Lung (tissue), 11 donors: ENCODE measurements at regions not wholly inside any gene's neighbourhood (a gene's known extent, or its start where the extent isn't known, plus 50 kb on each side); places are given as distances from the start of the nearest gene placed in this dataset.
A peak's percentile ranks its signal among the peaks of the same experiment; 100 is the strongest.

Experiments
- ATAC-seq: fragments of 200-7000 bp; cut with Tn5 transposase; one replicate; pipeline ENCODE4 v1.9.1; 2020; ENCODE audit warnings: moderate number of reproducible peaks; ENCODE audit not compliant: insufficient read depth, low FRiP score
- DNase-seq, 3 donors: peaks; one replicate each; pipeline ENCODE4 v3.0.0-alpha.2; 2013 to 2017
- H3K27ac ChIP-seq, 2 donors: one replicate each; pipeline ENCODE4 v1.5.1; 2013; ENCODE audit warnings: mild to moderate bottlenecking in 2 of 2, moderate library complexity in 2 of 2, control low read depth in 1 of 2, inconsistent platforms in 1 of 2, low read depth in 1 of 2, low read length in 1 of 2
- H3K27me3 ChIP-seq, 3 donors: one replicate each; pipeline ENCODE4 v1.5.1; 2013; ENCODE audit warnings: low read length in 2 of 3; ENCODE audit not compliant: control insufficient read depth in 3 of 3, insufficient read depth in 3 of 3
- H3K36me3 ChIP-seq, 4 donors: one replicate each; pipeline ENCODE4 v1.5.1; 2013; ENCODE audit warnings: low read length in 4 of 4, mild to moderate bottlenecking in 1 of 4, moderate library complexity in 1 of 4; ENCODE audit not compliant: control insufficient read depth in 4 of 4, insufficient read depth in 4 of 4
- H3K4me1 ChIP-seq, 5 donors: one replicate each; pipeline ENCODE4 v1.5.1; 2013; ENCODE audit warnings: low read length in 5 of 5, mild to moderate bottlenecking in 2 of 5, moderate library complexity in 1 of 5; ENCODE audit not compliant: control insufficient read depth in 5 of 5, insufficient read depth in 5 of 5
- H3K4me3 ChIP-seq: one replicate; pipeline ENCODE4 v1.5.1; 2013; ENCODE audit warnings: mild to moderate bottlenecking, control low read depth, moderate library complexity
- H3K9ac ChIP-seq, 2 donors: one replicate each; pipeline ENCODE4 v1.5.1; 2013; ENCODE audit warnings: low read length in 2 of 2, control low read depth in 1 of 2; ENCODE audit not compliant: insufficient read depth in 1 of 2
- H3K9me3 ChIP-seq, 4 donors: one replicate each; pipeline ENCODE4 v1.5.1; 2013; ENCODE audit warnings: low read length in 3 of 4, mild to moderate bottlenecking in 1 of 4, moderate library complexity in 1 of 4; ENCODE audit not compliant: control insufficient read depth in 4 of 4, insufficient read depth in 3 of 4
- WGBS, 2 donors: extraction: QIAGEN DNeasy Blood & Tissue Kit; methylation state at CpG; one replicate each; pipeline ENCODE4 v1.1.7; 2013; 5-methylcytosine and 5-hydroxymethylcytosine counted together
- TF ChIP-seq, protein P1 (sequence below): IDR thresholded peaks from 2 replicates; pipeline ENCODE4 v1.5.1; 2012; ENCODE audit warnings: mild to moderate bottlenecking; ENCODE audit errors: control extremely low read depth, extremely low read depth
- donor health status: control.
- donor health status: control.
- donor health status: Bipolar disorder and iron deficiency.
- donor health status: healthy.
- donor health status: DM: yes; HTN: yes; CAD: no.

DNA sequence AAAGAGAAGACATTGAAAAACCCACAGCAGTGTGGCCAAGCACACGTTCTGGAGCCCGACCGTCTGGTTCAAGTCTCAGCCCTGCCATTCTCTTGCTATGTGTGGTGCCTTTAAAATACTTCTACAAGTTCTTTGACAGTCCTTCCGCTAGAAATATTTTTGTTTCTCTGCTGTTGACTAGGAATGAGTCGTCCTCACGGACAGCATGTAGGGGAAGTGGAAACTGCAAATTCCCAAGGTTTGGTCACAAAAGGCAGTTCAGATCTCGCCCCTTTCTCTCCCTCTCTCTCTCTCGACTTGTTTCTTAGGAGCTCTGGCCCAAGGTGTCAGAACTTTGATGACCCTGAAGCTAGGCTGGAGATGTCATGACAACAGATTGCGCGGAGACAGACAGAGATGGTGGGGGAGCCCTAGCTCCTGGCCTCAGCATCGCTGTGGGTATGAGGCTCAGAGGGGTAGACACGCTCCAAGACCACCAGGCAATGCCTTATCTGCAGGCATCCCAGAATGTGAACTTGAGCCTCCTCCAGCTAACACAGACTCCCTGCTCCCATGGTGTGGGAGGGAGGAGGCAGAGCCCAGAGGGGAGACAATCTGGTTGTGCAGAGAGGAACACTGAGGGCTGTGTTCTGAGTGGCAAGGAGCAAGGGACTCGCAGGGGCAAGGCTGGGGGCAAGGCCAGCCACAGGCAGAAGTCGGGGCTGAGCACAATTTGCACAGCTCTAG is 368.9 kb upstream of the SULF2 start:
- Histone ChIP-seq H3K36me3 (no peaks in the 10 kb centered on the region), H3K9ac (no peak overlapping the region), H3K4me1 (no peaks in the 10 kb centered on the region), H3K27me3 (no peaks in the 10 kb centered on the region), H3K9me3 (peaks cover 0 to 8% (median 2%) of the 10 kb centered on the region in 4 donors), H3K27ac (no peak overlapping the region), H3K4me3 (no peak overlapping the region)
- DNase-seq (no peak), ATAC-seq (no peak)
- WGBS, 2 donors: 76 to 80% methylated on average over 14 of the region's 14 CpGs
- TF ChIP-seq, protein P1, sequence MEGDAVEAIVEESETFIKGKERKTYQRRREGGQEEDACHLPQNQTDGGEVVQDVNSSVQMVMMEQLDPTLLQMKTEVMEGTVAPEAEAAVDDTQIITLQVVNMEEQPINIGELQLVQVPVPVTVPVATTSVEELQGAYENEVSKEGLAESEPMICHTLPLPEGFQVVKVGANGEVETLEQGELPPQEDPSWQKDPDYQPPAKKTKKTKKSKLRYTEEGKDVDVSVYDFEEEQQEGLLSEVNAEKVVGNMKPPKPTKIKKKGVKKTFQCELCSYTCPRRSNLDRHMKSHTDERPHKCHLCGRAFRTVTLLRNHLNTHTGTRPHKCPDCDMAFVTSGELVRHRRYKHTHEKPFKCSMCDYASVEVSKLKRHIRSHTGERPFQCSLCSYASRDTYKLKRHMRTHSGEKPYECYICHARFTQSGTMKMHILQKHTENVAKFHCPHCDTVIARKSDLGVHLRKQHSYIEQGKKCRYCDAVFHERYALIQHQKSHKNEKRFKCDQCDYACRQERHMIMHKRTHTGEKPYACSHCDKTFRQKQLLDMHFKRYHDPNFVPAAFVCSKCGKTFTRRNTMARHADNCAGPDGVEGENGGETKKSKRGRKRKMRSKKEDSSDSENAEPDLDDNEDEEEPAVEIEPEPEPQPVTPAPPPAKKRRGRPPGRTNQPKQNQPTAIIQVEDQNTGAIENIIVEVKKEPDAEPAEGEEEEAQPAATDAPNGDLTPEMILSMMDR: no peak

DNA sequence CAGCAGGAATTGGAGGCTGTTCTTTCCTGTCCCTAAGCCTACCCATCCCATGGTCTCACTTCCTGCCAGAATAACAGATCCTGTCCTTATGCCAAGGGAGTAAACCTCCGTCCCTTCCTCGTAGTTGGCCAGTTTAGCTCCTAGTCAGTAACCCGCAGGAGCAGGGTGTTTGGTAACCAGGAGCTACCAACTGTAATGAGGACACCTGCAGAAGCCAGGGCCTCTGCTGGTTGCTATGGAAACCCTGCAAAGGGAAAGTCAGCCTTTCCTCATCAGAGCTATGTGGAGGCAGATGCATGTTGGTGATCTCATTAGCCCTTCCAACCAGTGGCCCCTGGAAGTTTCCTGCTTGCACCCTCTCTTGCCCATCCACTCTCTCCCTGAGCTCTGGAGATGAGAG is 368.2 kb upstream of the SULF2 start:
- Histone ChIP-seq H3K4me1 (no peaks in the 10 kb centered on the region), H3K27me3 (no peaks in the 10 kb centered on the region), H3K36me3 (no peaks in the 10 kb centered on the region), H3K4me3 (no peak overlapping the region), H3K9ac (no peak overlapping the region), H3K27ac (no peak overlapping the region), H3K9me3 (peaks cover 0 to 8% (median 2%) of the 10 kb centered on the region in 4 donors)
- peak in 1 of 3 donors; percentile 3 for DNase-seq
- TF ChIP-seq, protein P1: no peak
- no peak for ATAC-seq
- 50 to 59% methylated on average over 3 of the region's 3 CpGs for WGBS, 2 donors

DNA sequence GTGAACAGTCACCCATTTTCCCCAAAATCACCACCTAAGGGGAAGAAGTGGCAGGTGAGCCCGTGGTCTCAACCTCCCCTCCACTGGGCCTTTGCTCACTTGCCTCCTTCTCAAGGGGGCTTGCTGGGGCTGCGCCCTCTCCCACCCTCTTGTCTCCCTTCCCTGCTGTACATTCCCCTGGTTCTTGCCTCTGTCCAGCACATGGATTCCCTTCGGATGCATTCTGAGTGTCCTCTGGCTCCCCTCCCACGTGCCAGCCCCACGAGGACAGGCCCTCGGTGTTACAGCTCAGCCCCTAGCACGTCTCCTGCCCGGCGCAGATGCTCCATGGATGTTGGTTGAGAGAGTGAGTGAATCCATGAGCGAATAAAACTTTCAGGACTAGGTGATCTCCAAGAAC is 367.8 kb upstream of the SULF2 start:
- no peaks in the 10 kb centered on the region for H3K4me1 ChIP-seq
- 91% methylated on average over 10 of the region's 10 CpGs for WGBS, 2 donors
- H3K36me3 ChIP-seq: no peaks in the 10 kb centered on the region
- H3K9ac ChIP-seq: no peak overlapping the region
- no peak overlapping the region for H3K4me3 ChIP-seq
- ATAC-seq: no peak
- no peak overlapping the region for H3K27ac ChIP-seq
- H3K9me3 ChIP-seq: peaks cover 0 to 8% (median 2%) of the 10 kb centered on the region in 4 donors
- no peak for DNase-seq
- TF ChIP-seq, protein P1: no peak
- no peaks in the 10 kb centered on the region for H3K27me3 ChIP-seq

DNA sequence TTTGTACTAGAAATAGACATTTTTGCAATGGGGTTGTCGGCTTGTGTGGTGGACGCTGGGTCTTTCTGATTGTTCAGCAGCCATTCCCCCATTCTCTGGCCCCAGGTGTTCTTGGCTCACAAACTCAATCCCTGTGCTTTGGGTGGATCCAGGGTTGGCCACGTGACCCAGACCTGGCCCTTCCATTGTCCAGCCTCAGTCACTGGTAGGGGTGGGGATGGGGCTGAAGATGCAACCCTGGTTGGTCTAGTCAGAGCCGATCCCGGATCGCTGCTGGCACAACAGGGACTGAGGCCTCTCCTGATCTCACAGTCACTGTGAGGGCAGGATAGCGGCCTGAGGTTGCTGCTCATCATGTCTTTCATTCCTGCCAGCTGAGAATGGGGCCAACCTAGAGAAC is 365.3 kb upstream of the SULF2 start:
- ATAC-seq: no peak
- Histone ChIP-seq H3K36me3 (no peaks in the 10 kb centered on the region), H3K9ac (no peak overlapping the region), H3K27me3 (peaks cover 0 to 8% (median 3%) of the 10 kb centered on the region in 3 donors), H3K9me3 (no peaks in the 10 kb centered on the region), H3K27ac (no peak overlapping the region), H3K4me3 (no peak overlapping the region), H3K4me1 (no peaks in the 10 kb centered on the region)
- 91 to 92% methylated on average over 7 of the region's 7 CpGs for WGBS, 2 donors
- TF ChIP-seq, protein P1: no peak
- no peak for DNase-seq
